ENCODE measurements at regions not wholly inside any gene's neighbourhood (a gene's known extent, or its start where the extent isn't known, plus 50 kb on each side); places are given as distances from the start of the nearest gene placed in this dataset.
A peak's percentile ranks its signal among the peaks of the same experiment; 100 is the strongest.
"Not testable (repeated sequence)": the region's sequence is repeated elsewhere in the genome, so short reads cannot be mapped to it uniquely, and the experiment has no call there.

- DNase-seq = no peak
Observed at GRCh38 chr14:22384167-22384549, 204.9 kb downstream of the DAD1 start.

GRCh38 chr14:22383515-22384166 is 205.4 kb downstream of the DAD1 start:
- DNase-seq = no peak

DNA sequence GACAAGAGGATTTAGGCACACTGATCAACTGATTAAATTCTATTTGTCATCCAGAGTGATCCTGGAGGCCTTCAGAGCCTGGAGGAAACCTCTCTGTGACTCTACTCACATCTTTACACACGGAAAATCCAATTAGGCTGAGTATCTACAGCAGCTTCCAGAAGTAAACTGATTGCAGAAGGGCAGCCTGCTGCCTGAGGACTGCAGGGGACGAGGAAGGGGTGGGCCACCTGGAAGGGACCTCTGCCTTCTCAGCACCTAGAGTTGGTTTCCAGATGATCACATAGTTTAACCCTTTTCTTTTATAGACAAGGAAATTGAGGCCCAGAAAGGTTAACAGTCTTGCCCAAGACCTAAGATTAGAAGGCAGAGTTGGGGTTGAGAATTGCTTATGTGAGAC is 206.1 kb downstream of the DAD1 start:
- DNase-seq = no peak

DNA sequence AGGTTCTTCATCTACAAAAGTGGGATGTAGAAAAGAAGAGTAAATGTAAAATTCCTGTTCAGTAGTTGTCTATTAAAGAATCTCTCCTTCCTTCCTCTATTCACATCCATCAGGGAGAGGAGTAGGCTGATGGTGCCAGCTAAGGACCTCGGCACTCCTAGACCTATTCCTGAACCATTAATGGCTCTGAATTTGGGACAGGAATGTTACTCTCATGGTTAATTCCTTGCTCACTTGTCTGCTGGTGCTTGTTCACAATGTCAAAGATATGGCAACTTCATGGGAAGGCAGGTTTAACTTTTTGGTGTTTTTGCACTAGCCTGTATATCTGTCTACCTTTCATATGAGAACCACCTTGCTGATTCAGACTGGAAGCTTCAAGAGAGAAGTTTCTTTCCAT is 206.6 kb downstream of the DAD1 start:
- DNase-seq = no peak

- no peak for DNase-seq
Observed at GRCh38 chr14:22381766-22382165, 207.3 kb downstream of the DAD1 start.

DNA sequence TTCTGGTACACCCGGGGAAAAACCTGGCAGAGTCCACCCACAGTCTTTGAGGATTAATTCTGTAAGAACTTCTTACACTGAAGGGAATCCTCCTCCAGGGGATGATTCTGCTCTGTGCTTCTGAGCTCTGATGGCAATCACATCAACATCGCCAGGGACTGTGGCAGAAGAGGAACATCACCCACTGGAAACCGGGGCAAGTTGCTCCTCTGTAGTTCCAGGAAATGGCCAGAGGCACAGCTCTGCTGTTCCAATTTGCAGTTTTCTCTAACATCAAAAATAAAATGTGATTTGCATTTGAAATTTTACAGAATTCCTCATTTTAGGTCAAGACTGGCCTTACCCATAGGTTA is 207.6 kb downstream of the DAD1 start:
- DNase-seq = no peak

DNA sequence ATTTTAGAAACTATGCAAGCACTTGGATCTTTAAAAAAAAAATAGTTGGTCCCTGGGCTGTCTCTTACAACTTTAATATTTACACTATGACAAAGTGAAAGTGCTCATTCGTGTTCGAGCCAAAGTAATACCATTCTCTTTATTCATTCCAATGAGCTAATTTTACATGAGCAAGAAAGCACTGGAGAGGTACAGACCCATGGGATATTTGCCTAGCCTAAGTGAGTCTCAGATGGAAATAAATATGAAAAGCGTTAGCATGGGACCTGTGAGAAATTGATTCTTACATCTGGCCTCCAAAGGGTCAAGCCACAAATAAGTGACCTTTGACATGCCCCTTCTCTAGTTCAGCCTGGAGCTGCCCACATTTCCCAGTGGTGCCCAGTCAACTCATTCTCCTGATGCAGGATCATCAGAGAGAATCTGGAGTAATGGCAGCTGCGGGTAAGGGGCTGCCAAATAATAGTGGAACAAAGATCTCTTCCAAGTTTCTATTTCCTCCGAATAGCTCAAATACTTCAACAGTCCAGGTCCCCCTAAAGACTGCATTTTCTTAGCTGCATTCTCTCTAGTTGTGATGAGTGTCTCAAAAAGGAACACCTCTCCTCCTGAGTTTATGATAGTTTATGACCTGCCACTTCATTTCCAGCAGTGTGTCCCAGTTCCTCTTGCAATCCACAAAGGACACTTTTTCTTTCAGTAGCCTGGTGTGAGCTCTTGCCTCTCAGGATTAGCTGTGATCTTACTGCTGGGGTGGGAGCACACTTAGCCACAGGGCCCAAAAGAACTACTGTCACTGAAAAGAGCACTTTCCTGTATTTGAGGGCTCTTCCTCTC is 208.2 kb downstream of the DAD1 start:
- DNase-seq = no peak

- no peak for DNase-seq
Observed at GRCh38 chr14:22379727-22380126, 209.3 kb downstream of the DAD1 start.

DNA sequence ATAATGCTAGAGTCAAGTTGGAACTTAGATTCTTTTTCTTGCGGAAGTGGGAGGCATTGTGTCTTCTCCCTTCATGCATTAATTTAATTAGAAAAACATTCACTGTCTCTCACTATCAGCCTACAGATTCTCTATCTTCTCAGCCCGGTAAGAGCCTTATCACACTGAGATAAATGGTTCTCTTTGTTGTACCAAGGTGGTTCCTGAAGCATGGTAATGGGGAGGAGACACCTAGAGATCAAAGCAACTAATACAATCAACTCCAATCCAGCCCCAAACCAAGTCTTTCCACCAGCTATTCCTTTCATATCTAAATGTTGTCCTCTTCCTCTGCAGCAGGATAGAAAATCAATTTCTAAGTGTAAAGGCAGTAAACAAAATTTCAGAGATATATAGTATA is 210.8 kb downstream of the DAD1 start:
- DNase-seq = no peak

DNA sequence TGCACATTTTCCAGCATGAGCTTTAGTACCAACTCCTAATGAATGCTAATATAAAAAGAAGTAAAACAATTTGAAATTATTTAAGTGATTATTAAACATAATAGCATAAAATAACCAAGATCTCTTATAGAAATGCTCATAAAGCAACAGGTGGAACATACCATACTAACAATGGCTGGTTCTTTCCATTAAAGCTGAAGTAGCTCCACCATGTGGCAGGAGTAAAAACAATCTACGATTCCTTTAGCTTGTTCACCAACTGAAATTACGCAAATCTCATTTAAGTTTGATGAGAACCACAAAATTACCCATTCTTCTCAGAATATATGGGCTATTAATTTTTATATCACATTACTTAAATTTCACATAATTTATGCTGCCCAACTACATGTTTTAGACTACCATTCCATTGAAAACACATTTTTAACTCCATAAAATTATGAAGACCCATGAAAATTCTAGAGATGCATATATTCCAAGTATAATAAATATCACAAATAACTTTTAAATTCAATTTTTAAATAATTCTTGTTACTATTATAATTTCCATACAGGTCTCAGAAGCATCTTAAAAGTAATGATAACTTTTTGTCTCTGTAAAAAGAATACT is 213.6 kb downstream of the DAD1 start:
- DNase-seq = no peak

DNA sequence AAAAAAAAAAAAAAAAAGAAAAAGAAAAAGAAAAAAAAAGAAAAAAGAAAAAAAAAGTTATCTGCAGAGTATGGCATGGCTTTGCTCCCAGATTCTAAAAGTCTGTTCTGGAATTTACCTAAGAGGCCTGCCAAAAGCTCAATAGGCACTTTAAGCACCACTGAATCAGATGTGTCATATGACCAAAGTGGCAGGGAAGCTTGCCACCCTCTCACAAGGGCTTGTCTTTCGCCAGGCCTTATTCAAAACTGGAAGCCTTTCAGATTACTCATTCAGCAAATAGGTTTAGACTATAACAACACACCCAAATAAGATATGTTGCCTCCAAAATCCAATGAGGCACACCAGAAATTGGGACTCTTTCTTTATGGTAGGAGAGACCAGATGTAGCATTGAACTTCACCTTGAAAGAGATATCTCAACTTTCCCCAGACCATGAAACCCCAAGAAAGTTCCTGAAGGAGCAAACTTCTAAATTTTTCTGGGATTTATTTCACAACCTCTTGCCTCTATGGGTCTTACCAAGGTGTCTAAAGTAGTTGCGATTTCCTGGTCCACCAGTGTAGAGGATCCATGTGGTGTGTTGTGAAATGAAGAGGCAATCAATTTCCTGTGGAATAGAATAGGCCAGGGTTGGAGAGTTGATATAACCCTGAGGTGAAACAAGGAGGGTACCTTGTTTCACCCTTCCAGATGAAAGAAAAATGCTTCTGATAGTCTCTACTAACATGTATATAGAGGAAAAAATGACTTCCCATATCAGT is 218.8 kb downstream of the DAD1 start:
- no peak for DNase-seq

- no peak for DNase-seq
Observed at GRCh38 chr14:22358726-22359125, 230.3 kb downstream of the DAD1 start.

DNA sequence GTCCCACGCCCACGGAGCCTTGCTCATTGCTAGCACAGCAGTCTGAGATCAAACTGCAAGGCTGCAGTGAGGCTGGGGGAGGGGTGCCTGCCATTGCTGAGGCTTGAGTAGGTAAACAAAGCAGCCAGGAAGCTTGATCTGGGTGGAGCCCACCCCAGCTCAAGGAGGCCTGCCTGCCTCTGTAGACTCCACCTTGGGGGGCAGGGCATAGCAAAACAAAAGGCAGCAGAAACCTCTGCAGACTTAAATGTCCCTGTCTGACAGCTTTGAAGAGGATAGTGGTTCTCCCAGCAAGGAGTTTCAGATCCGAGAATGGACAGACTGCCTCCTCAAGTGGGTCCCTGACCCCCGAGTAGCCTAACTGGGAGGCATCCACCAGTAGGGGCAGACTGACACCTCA is 239.7 kb downstream of the DAD1 start:
- DNase-seq = not testable (repeated sequence)

- DNase-seq = no peak
Observed at GRCh38 chr14:22344673-22345072, 244.4 kb downstream of the DAD1 start.

DNA sequence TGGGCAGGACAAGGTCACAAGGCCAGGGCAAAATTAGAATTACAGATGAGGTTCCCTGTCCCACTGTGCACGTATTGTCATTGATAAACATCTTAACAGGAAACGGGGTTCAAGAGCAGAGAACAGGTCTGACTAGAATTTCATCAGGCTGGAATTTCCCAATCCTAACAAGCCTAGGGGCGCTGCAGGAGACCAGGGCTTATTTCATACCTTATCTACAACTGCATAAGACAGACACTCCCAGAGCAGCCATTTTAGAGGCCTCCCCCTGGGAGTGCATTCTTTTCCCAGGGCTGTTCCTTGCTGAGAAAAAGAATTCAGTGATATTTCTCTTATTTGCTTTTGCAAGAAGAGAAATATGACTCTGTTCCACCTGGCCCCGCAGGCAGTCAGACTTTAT is 244.8 kb downstream of the DAD1 start:
- DNase-seq = not testable (repeated sequence)

DNA sequence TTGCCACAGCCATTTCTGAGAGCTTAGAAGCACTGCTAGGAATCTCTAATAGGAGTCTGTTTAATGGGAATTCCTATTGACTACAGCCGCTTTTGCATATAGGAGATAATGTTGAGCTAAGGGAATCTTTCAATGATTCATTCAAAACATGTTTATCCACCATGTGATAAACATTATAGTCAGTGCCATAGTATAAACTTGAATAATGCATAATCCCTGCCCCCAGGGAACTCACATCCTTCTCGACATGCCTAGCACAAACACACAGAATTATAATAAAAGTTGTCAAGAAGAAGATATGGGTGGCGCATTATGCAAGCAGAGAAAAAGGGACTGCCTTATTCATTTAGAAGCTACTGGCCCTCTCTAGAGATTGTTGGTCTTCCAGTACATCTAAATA is 248.0 kb downstream of the DAD1 start:
- DNase-seq = no peak

GRCh38 chr14:22338917-22339715 is 249.9 kb downstream of the DAD1 start:
- peak; percentile 96 for DNase-seq

GRCh38 chr14:22338381-22338780 is 250.6 kb downstream of the DAD1 start:
- no peak for DNase-seq

DNA sequence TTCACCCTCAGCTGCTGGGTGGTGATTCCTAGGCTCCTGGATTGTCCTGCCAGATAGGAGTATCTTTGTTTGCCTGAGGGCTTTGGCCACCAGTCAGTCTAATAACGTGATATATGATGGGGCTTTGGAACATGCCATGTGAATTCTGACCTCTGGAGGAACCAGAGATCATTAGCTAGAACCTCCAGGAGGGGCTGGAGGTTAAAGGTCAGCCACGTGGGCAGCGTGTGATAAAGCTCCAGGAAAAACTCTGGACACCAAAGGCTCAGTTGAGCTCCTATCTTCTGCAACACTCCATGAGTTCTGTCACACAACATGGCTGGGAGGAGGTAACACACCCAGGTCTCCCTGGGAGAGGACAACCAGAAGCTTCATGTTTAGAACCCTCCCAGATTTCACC is 251.1 kb downstream of the DAD1 start:
- DNase-seq = no peak

DNA sequence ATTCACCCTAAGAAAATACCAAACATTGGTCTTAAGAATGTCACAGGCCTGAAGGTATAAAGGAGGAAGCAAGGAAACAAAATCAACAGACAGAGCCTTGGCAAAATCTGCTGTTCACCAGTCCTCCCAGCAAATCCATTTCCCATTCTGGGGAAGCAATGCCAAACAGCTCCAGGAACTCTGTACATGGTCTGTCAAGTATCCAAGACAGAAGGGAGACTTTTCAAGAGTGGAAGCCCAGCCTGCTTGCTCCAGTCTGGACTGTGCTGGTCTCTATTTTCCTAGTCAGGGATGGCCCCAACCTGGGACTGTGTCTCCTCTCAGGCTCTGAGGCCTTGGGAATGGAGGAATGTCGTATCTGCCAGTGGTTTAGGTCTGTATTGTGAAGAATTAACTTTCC is 251.5 kb downstream of the DAD1 start:
- no peak for DNase-seq

DNA sequence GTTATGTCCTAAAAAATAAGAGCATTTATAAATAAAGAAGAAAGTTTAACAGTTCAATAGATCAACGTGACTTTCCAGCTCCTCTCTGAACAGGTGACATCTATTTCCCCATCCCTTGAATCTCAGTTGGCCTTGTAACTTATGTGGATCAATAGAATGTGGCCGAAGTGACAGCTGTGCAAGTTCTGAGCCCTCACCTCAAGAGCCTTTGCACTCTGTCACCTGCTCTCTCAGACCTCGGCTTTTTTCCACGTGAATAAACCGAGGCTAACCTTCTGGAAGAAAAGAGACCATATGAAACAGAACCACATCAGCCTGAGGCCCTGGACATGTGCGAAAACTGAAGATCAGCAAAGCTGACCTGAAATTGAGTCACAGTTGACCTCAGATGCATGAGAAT is 253.0 kb downstream of the DAD1 start:
- no peak for DNase-seq

DNA sequence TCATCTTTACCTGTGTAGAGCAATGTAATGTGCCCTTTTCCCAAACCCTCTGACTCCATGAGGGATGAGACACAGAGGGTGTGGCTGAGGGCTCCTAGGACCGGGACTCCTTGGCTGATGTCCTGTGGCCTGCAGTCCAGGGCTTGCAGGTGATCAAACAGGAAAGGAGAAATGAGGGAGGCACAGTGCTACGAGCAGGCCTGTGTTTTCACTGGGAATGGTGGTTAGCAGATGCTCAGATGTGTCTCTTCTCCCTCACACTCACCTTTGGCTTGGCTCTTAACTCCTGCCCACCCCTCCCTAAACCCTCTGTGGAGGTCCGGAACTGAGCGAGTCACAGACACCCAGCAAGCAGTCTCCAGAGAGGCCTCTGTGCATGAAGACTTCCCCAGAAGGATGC is 254.4 kb downstream of the DAD1 start:
- DNase-seq = no peak

DNA sequence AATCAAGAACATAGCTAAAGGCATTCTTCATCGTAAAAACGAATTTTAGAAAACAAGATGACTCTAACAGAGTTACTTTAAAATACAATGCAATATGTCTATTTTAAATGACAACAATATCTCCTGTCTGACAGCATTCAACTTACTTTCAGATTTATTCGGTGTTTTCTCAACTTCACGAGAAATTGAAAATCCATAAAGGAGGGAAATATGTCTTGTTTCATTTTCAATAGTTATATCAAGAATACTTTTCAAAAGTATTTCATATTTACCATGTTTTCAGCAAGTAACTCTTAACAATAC is 254.8 kb downstream of the DAD1 start:
- DNase-seq = no peak
